Endometrium (tissue), 2 donors: ENCODE measurements at regions not wholly inside any gene's neighbourhood (a gene's known extent, or its start where the extent isn't known, plus 50 kb on each side); places are given as distances from the start of the nearest gene placed in this dataset.
A peak's percentile ranks its signal among the peaks of the same experiment; 100 is the strongest.

Experiments
- FAIRE-seq: peaks from 2 replicates; lab custom pipeline; 2012; peaks lifted over from hg19 to GRCh38; lab: Jason Lieb, UNC
- donor health status: control.
- donor health status: control.

GRCh38 chr6:166106076-166106686 is 61.5 kb downstream of the TBXT start:
- FAIRE-seq = no peak

GRCh38 chr6:166105341-166106075 is 62.1 kb downstream of the TBXT start:
- no peak for FAIRE-seq

- FAIRE-seq = no peak
Observed at GRCh38 chr6:166104872-166105271, 62.8 kb downstream of the TBXT start.

- FAIRE-seq = no peak
Observed at GRCh38 chr6:166104107-166104506, 63.5 kb downstream of the TBXT start.

GRCh38 chr6:166101819-166102419 is 65.7 kb downstream of the TBXT start:
- FAIRE-seq = no peak

GRCh38 chr6:166097914-166098522 is 69.6 kb downstream of the TBXT start:
- FAIRE-seq = no peak

GRCh38 chr6:166087852-166088251 is 79.8 kb downstream of the TBXT start:
- no peak for FAIRE-seq

- FAIRE-seq = no peak
Observed at GRCh38 chr6:166087246-166087645, 80.4 kb downstream of the TBXT start.

GRCh38 chr6:166085500-166085899 is 82.2 kb downstream of the TBXT start:
- FAIRE-seq = no peak

GRCh38 chr6:166084951-166085350 is 82.7 kb downstream of the TBXT start:
- FAIRE-seq = no peak

GRCh38 chr6:166079841-166080240 is 87.8 kb downstream of the TBXT start:
- no peak for FAIRE-seq

- FAIRE-seq = no peak
Observed at GRCh38 chr6:166078294-166078693, 89.4 kb downstream of the TBXT start.

GRCh38 chr6:166076625-166077024 is 91.0 kb downstream of the TBXT start:
- no peak for FAIRE-seq

- FAIRE-seq = no peak
Observed at GRCh38 chr6:166075925-166076324, 91.7 kb downstream of the TBXT start.

- FAIRE-seq = no peak
Observed at GRCh38 chr6:166075186-166075585, 92.5 kb downstream of the TBXT start.

GRCh38 chr6:166073082-166073481 is 94.6 kb downstream of the TBXT start:
- no peak for FAIRE-seq

GRCh38 chr6:166068768-166069167 is 98.9 kb downstream of the TBXT start:
- no peak for FAIRE-seq

GRCh38 chr6:166058064-166058739 is 109.4 kb downstream of the TBXT start:
- no peak for FAIRE-seq

GRCh38 chr6:166057431-166057830 is 110.2 kb downstream of the TBXT start:
- no peak for FAIRE-seq

GRCh38 chr6:166056637-166057036 is 111.0 kb downstream of the TBXT start:
- peak; percentile 79 for FAIRE-seq

- no peak for FAIRE-seq
Observed at GRCh38 chr6:166055801-166056200, 111.8 kb downstream of the TBXT start.

GRCh38 chr6:166052837-166053236 is 114.8 kb downstream of the TBXT start:
- peak; percentile 82 for FAIRE-seq

GRCh38 chr6:166050559-166050958 is 117.1 kb downstream of the TBXT start:
- no peak for FAIRE-seq
